Psoas muscle (tissue), 7 donors: ENCODE measurements at regions not wholly inside any gene's neighbourhood (a gene's known extent, or its start where the extent isn't known, plus 50 kb on each side); places are given as distances from the start of the nearest gene placed in this dataset.

ENCODE experiments used
- ATAC-seq, 4 donors: fragments of 200-7000 bp; cut with Tn5 transposase; one replicate each; pipeline ENCODE4 v1.9.1; 2020; ENCODE audit warnings: moderate library complexity in 3 of 4, mild to moderate bottlenecking in 2 of 4
- DNase-seq, 2 donors: peaks; one replicate each; pipeline ENCODE4 v3.0.0-alpha.2; 2020
- H3K27ac ChIP-seq: fragments of 200-600 bp; one replicate; pipeline ENCODE4 v1.8.0; 2022
- H3K27me3 ChIP-seq, 3 donors: fragments of 200-600 bp in 1 of 3; one replicate each; pipeline versions ENCODE4 v1.6.1 to v1.8.0; 2013 to 2022; ENCODE audit warnings: low read length in 2 of 3, mild to moderate bottlenecking in 2 of 3, moderate library complexity in 1 of 3; ENCODE audit not compliant: insufficient read depth in 3 of 3
- H3K36me3 ChIP-seq, 2 donors: fragments of 200-600 bp in 1 of 2; one replicate each; pipeline versions ENCODE4 v1.6.1 to v1.8.0; 2013 to 2022; ENCODE audit warnings: low read depth in 1 of 2, mild to moderate bottlenecking in 1 of 2, moderate library complexity in 1 of 2; ENCODE audit not compliant: insufficient read depth in 1 of 2
- H3K4me1 ChIP-seq: fragments of 200-600 bp; one replicate; pipeline ENCODE4 v1.8.0; 2022
- H3K4me3 ChIP-seq: fragments of 200-600 bp; one replicate; pipeline ENCODE4 v1.8.0; 2022; ENCODE audit warnings: mild to moderate bottlenecking
- H3K9me3 ChIP-seq: fragments of 200-600 bp; one replicate; pipeline ENCODE4 v1.8.0; 2022
- CTCF ChIP-seq: fragments of 200-600 bp; IDR thresholded peaks from one replicate; pipeline ENCODE4 v1.8.0; 2022; ENCODE audit warnings: antibody characterized with exemption
- whole genome bisulfite sequencing, 3 donors: extraction: QIAGEN DNeasy Blood & Tissue Kit; methylation state at CpG; one replicate each; pipeline versions ENCODE4 v1.1.6 to v1.1.7; 2013; 5-methylcytosine and 5-hydroxymethylcytosine counted together
- intact Hi-C, 2 donors: fragments of 100-400 bp; cut with DNase I; formaldehyde crosslinking; loops; one replicate each; pipeline versions ENCODE4 v1.11.0 to v1.14.2; 2022
- donor health status: healthy with polysubstance abuse.
- donor health status: DM: no; HTN: no; CAD: no; lungs with moderate emphysema.
- donor health status: Bipolar disorder and iron deficiency.
- donor health status: healthy.
- donor health status: DM: yes; HTN: yes; CAD: no.
- donor health status: DM: no; HTN: no; CAD: no.
- donor health status: DM: yes; HTN: yes; CAD: no.

- peaks cover 7% of the 10 kb centered on the region for H3K9me3 ChIP-seq
- peaks cover 0 to 2% (median 0%) of the 10 kb centered on the region in 3 donors for H3K27me3 ChIP-seq
- H3K27ac ChIP-seq = no peak overlapping the region
- no peaks in the 10 kb centered on the region for H3K4me1 ChIP-seq
- ATAC-seq = no peak
- no peak overlapping the region for H3K4me3 ChIP-seq
- no peaks in the 10 kb centered on the region for H3K36me3 ChIP-seq
- intact Hi-C loops = no loop called here
- no peak for DNase-seq
- WGBS, 3 donors = 33 to 62% (median 58%) methylated on average over 1 of the region's 2 CpGs
- no peak for TF ChIP-seq CTCF
Measured at GRCh38 chr5:175113947-175114346, 330.0 kb downstream of the DRD1 start.

- H3K36me3 ChIP-seq = no peaks in the 10 kb centered on the region
- no peak for TF ChIP-seq CTCF
- no peak overlapping the region for H3K4me3 ChIP-seq
- no peaks in the 10 kb centered on the region for H3K27me3 ChIP-seq
- no peak for DNase-seq
- peaks cover 7% of the 10 kb centered on the region for H3K9me3 ChIP-seq
- no peak overlapping the region for H3K27ac ChIP-seq
- 77 to 79% (median 77%) methylated on average over 4 of the region's 4 CpGs for WGBS, 3 donors
- no peak for ATAC-seq
- intact Hi-C loops = no loop called here
- H3K4me1 ChIP-seq = no peaks in the 10 kb centered on the region
Measured at GRCh38 chr5:175109058-175109755, 334.8 kb downstream of the DRD1 start.

- DNase-seq (no peak), ATAC-seq (no peak)
- WGBS, 3 donors = 78 to 91% (median 80%) methylated on average over 5 of the region's 5 CpGs
- Histone ChIP-seq H3K4me1 (no peaks in the 10 kb centered on the region), H3K27ac (no peak overlapping the region), H3K27me3 (no peaks in the 10 kb centered on the region), H3K9me3 (peaks cover 7% of the 10 kb centered on the region), H3K36me3 (no peaks in the 10 kb centered on the region), H3K4me3 (no peak overlapping the region)
- TF ChIP-seq CTCF = no peak
- intact Hi-C loops = no loop called here
Measured at GRCh38 chr5:175107865-175108264, 336.1 kb downstream of the DRD1 start.

- H3K27me3 ChIP-seq = no peaks in the 10 kb centered on the region
- DNase-seq = no peak
- no peaks in the 10 kb centered on the region for H3K36me3 ChIP-seq
- H3K27ac ChIP-seq = no peak overlapping the region
- 82 to 96% (median 88%) methylated on average over 1 of the region's 1 CpG for WGBS, 3 donors
- TF ChIP-seq CTCF = no peak
- no peak for ATAC-seq
- H3K4me1 ChIP-seq = no peaks in the 10 kb centered on the region
- no peak overlapping the region for H3K4me3 ChIP-seq
- intact Hi-C loops = no loop called here
- peaks cover 7% of the 10 kb centered on the region for H3K9me3 ChIP-seq
Measured at GRCh38 chr5:175107028-175107588, 336.9 kb downstream of the DRD1 start.

- Histone ChIP-seq H3K27ac (no peak overlapping the region), H3K4me1 (no peaks in the 10 kb centered on the region), H3K9me3 (peaks cover 6% of the 10 kb centered on the region), H3K36me3 (no peaks in the 10 kb centered on the region), H3K27me3 (no peaks in the 10 kb centered on the region), H3K4me3 (no peak overlapping the region)
- no peak for TF ChIP-seq CTCF
- DNase-seq = no peak
- ATAC-seq = no peak
- 32 to 34% (median 33%) methylated on average over 7 of the region's 7 CpGs for WGBS, 3 donors
- intact Hi-C loops = no loop called here
Measured at GRCh38 chr5:175104677-175105076, 339.3 kb downstream of the DRD1 start.
